SK-N-MC (cell line): ENCODE measurements at regions not wholly inside any gene's neighbourhood (a gene's known extent, or its start where the extent isn't known, plus 50 kb on each side); places are given as distances from the start of the nearest gene placed in this dataset.

ENCODE experiments used
- EZH2 ChIP-seq: fragments of 200-600 bp; sonication (generic); IDR thresholded peaks from one replicate; pipeline ENCODE4 v1.6.1; 2017; ENCODE audit warnings: antibody characterized with exemption
- FOXP2 ChIP-seq: optimal IDR thresholded peaks from 2 replicates; pipeline ENCODE3; 2011; ENCODE audit warnings: mild to moderate bottlenecking, moderate library complexity; ENCODE audit not compliant: insufficient read depth; ENCODE audit errors: extremely low read length, control extremely low read depth
- POLR2AphosphoS5 ChIP-seq: IDR thresholded peaks from 2 replicates; pipeline ENCODE4 v1.6.1; 2012; ENCODE audit warnings: mild to moderate bottlenecking, low read depth, low read length, borderline replicate concordance

GRCh38 chr2:144224472-144224871, 295.4 kb downstream of the ZEB2 start:
- TF ChIP-seq EZH2 (no peak), POLR2AphosphoS5 (no peak), FOXP2 (no peak)
